ENCODE measurements at regions not wholly inside any gene's neighbourhood (a gene's known extent, or its start where the extent isn't known, plus 50 kb on each side); places are given as distances from the start of the nearest gene placed in this dataset.
A peak's percentile ranks its signal among the peaks of the same experiment; 100 is the strongest.

DNA sequence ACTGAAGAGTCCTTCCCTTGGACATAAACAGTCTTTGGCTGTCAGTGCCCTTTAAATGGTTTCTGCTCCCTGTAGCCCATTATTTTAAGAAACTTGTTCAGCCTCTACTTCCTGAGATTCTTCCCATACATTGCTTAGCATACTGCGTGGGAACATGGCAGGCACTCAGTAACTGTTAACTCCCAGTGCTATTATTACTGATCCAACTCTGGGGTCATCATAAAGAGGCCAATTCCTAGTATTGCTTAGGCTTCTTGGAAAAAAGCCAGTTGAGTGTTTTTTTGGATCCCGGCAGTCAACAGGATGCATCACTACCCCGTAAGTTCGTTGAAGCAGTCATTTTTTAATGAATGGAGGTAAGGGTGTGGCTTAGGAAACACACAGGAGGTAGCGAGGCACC is 206.2 kb upstream of the ADAMTS9 start:
- Mint-ChIP-seq H3K4me3 (ENCODE audit: unreplicated experiment) (no peak overlapping the region), H3K4me1 (ENCODE audit: unreplicated experiment) (peaks cover 32% of the 10 kb centered on the region), H3K36me3 (ENCODE audit: low read depth, unreplicated experiment) (no peaks in the 10 kb centered on the region), H3K27ac (ENCODE audit: unreplicated experiment) (no peak overlapping the region), H3K27me3 (ENCODE audit: unreplicated experiment) (peaks cover 3% of the 10 kb centered on the region), H3K9me3 (ENCODE audit: unreplicated experiment) (no peaks in the 10 kb centered on the region)
- no peak for TF ChIP-seq CTCF (IDR thresholded peaks at IDR 0.05; ENCODE audit: unreplicated experiment)
- no peak for DNase-seq (ENCODE audit: low spot score)

DNA sequence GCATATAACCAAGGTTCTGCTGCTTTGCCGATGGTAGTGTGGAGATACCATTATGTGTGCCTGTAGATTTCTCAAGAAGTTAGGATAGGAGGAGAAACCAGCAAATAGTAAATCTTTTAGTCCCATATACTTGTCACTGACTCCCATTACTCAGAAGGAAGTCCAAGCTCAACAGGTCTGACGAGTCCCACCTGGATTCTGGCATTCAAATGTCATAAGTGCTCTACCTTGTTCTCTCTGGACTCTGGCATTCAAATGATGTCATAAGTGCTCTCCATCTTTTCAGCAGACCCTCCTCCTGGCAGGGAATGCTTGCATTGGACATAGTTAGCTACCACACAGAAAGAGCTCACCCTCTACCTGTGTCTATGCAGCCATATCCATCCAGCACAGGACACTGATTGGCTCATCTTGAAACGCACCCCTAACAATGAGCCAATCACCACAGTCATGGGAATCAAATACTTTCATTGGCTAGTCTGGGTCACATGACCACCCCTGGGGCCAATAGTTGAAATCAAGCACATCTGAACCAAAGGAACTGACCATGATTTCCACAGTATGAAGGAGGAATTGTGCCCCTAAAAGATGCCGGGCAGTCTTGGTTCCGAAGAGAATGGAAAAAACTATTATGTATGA is 205.0 kb upstream of the ADAMTS9 start:
- no peak overlapping the region for H3K27ac Mint-ChIP-seq (ENCODE audit: unreplicated experiment)
- no peaks in the 10 kb centered on the region for H3K9me3 Mint-ChIP-seq (ENCODE audit: unreplicated experiment)
- no peak overlapping the region for H3K4me3 Mint-ChIP-seq (ENCODE audit: unreplicated experiment)
- H3K36me3 Mint-ChIP-seq (ENCODE audit: low read depth, unreplicated experiment): no peaks in the 10 kb centered on the region
- DNase-seq (ENCODE audit: low spot score): no peak
- TF ChIP-seq CTCF (IDR thresholded peaks at IDR 0.05; ENCODE audit: unreplicated experiment): no peak
- peaks cover 26% of the 10 kb centered on the region for H3K4me1 Mint-ChIP-seq (ENCODE audit: unreplicated experiment)
- H3K27me3 Mint-ChIP-seq (ENCODE audit: unreplicated experiment): no peaks in the 10 kb centered on the region

GRCh38 chr3:64891021-64891420 is 203.2 kb upstream of the ADAMTS9 start:
- H3K9me3 Mint-ChIP-seq (ENCODE audit: unreplicated experiment): no peaks in the 10 kb centered on the region
- DNase-seq (ENCODE audit: low spot score): no peak
- peaks cover 26% of the 10 kb centered on the region for H3K4me1 Mint-ChIP-seq (ENCODE audit: unreplicated experiment)
- H3K4me3 Mint-ChIP-seq (ENCODE audit: unreplicated experiment): no peak overlapping the region
- H3K27me3 Mint-ChIP-seq (ENCODE audit: unreplicated experiment): no peaks in the 10 kb centered on the region
- H3K36me3 Mint-ChIP-seq (ENCODE audit: low read depth, unreplicated experiment): no peaks in the 10 kb centered on the region
- no peak for TF ChIP-seq CTCF (IDR thresholded peaks at IDR 0.05; ENCODE audit: unreplicated experiment)
- H3K27ac Mint-ChIP-seq (ENCODE audit: unreplicated experiment): no peak overlapping the region

- peaks cover 26% of the 10 kb centered on the region for H3K4me1 Mint-ChIP-seq (ENCODE audit: unreplicated experiment)
- DNase-seq (ENCODE audit: low spot score): no peak
- H3K4me3 Mint-ChIP-seq (ENCODE audit: unreplicated experiment): no peak overlapping the region
- no peak for TF ChIP-seq CTCF (IDR thresholded peaks at IDR 0.05; ENCODE audit: unreplicated experiment)
- H3K27ac Mint-ChIP-seq (ENCODE audit: unreplicated experiment): no peak overlapping the region
- H3K27me3 Mint-ChIP-seq (ENCODE audit: unreplicated experiment): no peaks in the 10 kb centered on the region
- H3K36me3 Mint-ChIP-seq (ENCODE audit: low read depth, unreplicated experiment): no peaks in the 10 kb centered on the region
- H3K9me3 Mint-ChIP-seq (ENCODE audit: unreplicated experiment): no peaks in the 10 kb centered on the region
Measured at GRCh38 chr3:64890466-64890865, 202.7 kb upstream of the ADAMTS9 start.

DNA sequence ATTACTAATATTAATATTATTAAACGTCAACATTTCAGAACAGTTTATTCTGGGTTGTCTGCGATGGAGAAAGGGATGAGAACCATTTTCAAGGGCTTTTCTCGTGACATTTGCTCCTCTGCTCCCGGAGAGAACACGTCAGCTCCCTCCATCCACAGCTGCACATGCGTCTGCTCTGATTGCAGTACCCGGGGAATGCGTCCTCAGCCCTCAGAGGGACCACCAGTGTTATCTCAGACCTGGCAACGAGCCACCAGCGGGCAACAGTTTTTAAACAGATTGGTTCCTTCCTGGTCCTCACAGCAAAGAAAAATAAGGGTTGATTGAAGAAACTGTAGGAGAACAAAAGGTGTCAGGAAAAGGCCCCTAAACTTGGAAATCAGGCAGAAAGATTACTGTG is 202.2 kb upstream of the ADAMTS9 start:
- no peak for TF ChIP-seq CTCF (IDR thresholded peaks at IDR 0.05; ENCODE audit: unreplicated experiment)
- Mint-ChIP-seq H3K27me3 (ENCODE audit: unreplicated experiment) (no peaks in the 10 kb centered on the region), H3K4me3 (ENCODE audit: unreplicated experiment) (no peak overlapping the region), H3K27ac (ENCODE audit: unreplicated experiment) (no peak overlapping the region), H3K4me1 (ENCODE audit: unreplicated experiment) (peaks cover 24% of the 10 kb centered on the region), H3K9me3 (ENCODE audit: unreplicated experiment) (no peaks in the 10 kb centered on the region), H3K36me3 (ENCODE audit: low read depth, unreplicated experiment) (no peaks in the 10 kb centered on the region)
- DNase-seq (ENCODE audit: low spot score): peak; percentile 21

Measured in endothelial cell (in vitro differentiated cells).